ENCODE measurements at regions not wholly inside any gene's neighbourhood (a gene's known extent, or its start where the extent isn't known, plus 50 kb on each side); places are given as distances from the start of the nearest gene placed in this dataset.

DNA sequence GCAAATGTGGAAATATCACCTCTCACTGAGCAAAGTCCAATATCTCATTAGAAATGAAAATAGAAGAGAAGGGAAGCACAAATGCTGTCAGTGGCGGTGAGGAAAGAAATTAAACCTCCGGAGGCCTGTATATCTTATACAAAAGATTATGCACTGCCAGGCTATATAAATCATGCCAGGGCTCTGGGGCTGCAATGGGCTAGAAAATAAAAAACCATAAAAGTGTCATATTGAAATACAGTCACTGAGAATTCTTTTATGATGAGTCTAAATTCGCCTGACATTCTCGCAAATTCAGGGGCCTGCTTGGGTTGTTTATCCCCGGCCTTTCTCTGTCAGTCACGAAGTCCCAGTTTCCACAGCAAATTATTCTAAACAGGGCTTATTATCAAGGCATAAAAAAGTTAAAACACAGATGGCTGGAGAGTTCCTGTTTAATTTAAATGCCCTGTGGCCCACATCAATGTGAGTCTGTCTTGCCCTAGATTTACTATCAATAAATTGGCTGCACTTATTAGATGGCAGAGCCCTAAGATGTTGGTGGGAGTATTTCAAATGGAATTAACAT lies 193.8 kb downstream of the SNX10 start:
- TF ChIP-seq, protein P1, sequence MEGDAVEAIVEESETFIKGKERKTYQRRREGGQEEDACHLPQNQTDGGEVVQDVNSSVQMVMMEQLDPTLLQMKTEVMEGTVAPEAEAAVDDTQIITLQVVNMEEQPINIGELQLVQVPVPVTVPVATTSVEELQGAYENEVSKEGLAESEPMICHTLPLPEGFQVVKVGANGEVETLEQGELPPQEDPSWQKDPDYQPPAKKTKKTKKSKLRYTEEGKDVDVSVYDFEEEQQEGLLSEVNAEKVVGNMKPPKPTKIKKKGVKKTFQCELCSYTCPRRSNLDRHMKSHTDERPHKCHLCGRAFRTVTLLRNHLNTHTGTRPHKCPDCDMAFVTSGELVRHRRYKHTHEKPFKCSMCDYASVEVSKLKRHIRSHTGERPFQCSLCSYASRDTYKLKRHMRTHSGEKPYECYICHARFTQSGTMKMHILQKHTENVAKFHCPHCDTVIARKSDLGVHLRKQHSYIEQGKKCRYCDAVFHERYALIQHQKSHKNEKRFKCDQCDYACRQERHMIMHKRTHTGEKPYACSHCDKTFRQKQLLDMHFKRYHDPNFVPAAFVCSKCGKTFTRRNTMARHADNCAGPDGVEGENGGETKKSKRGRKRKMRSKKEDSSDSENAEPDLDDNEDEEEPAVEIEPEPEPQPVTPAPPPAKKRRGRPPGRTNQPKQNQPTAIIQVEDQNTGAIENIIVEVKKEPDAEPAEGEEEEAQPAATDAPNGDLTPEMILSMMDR (IDR thresholded peaks at IDR 0.05), result no peak
- no peak for TF ChIP-seq POLR2A (IDR thresholded peaks at IDR 0.05)

Measured in esophagus squamous epithelium (tissue), 4 donors.